Liver (tissue), 8 donors: ENCODE measurements at regions not wholly inside any gene's neighbourhood (a gene's known extent, or its start where the extent isn't known, plus 50 kb on each side); places are given as distances from the start of the nearest gene placed in this dataset.

ENCODE experiments used
- DNase-seq: peaks from one replicate; pipeline ENCODE4 v3.0.0-alpha.2; 2017; ENCODE audit warnings: low spot score
- H3K27ac ChIP-seq, 2 donors: one replicate each; pipeline ENCODE4 v1.7.0; 2013; ENCODE audit warnings: inconsistent platforms in 2 of 2, low read length in 2 of 2, control low read depth in 1 of 2, low read depth in 1 of 2, mild to moderate bottlenecking in 1 of 2
- H3K27me3 ChIP-seq, 4 donors: one replicate each; pipeline versions ENCODE4 v1.6.1 to v1.7.0; 2013; ENCODE audit warnings: low read length in 3 of 4, inconsistent platforms in 1 of 4, mild to moderate bottlenecking in 1 of 4, moderate library complexity in 1 of 4; ENCODE audit not compliant: control insufficient read depth in 4 of 4, insufficient read depth in 4 of 4
- H3K36me3 ChIP-seq, 4 donors: one replicate each; pipeline versions ENCODE4 v1.6.1 to v1.7.0; 2013; ENCODE audit warnings: low read length in 3 of 4, mild to moderate bottlenecking in 3 of 4, low read depth in 1 of 4, moderate library complexity in 1 of 4; ENCODE audit not compliant: control insufficient read depth in 4 of 4, insufficient read depth in 3 of 4
- H3K4me1 ChIP-seq, 4 donors: one replicate each; pipeline versions ENCODE4 v1.6.1 to v1.7.0; 2013; ENCODE audit warnings: low read length in 3 of 4, mild to moderate bottlenecking in 3 of 4, moderate library complexity in 1 of 4; ENCODE audit not compliant: control insufficient read depth in 4 of 4, insufficient read depth in 4 of 4
- H3K4me3 ChIP-seq, 3 donors: one replicate each; pipeline versions ENCODE4 v1.6.1 to v1.7.0; 2013; ENCODE audit warnings: low read length in 3 of 3, control low read depth in 1 of 3, low read depth in 1 of 3, mild to moderate bottlenecking in 1 of 3
- H3K9ac ChIP-seq, 2 donors: one replicate each; pipeline ENCODE4 v1.7.0; 2013; ENCODE audit warnings: low read length in 2 of 2, mild to moderate bottlenecking in 2 of 2, moderate library complexity in 2 of 2, control low read depth in 1 of 2, low read depth in 1 of 2
- H3K9me3 ChIP-seq, 4 donors: one replicate each; pipeline versions ENCODE4 v1.6.1 to v1.7.0; 2013; ENCODE audit warnings: low read length in 3 of 4; ENCODE audit not compliant: control insufficient read depth in 4 of 4
- FOXA2 ChIP-seq: IDR thresholded peaks from 2 replicates; pipeline ENCODE4 v1.6.1; 2016; ENCODE audit warnings: antibody characterized with exemption
- GABPA ChIP-seq, 2 donors: IDR thresholded peaks in 1 of 2; conservative IDR thresholded peaks in 1 of 2; 2 replicates each; pipeline ENCODE4 v1.6.1; 2016; ENCODE audit warnings: antibody characterized with exemption in 2 of 2, mild to moderate bottlenecking in 1 of 2, moderate library complexity in 1 of 2
- HNF4A ChIP-seq, 2 donors: conservative IDR thresholded peaks; 2 replicates each; pipeline ENCODE4 v1.6.1; 2016; ENCODE audit warnings: antibody characterized with exemption in 2 of 2, mild to moderate bottlenecking in 2 of 2
- HNF4G ChIP-seq: IDR thresholded peaks from 2 replicates; pipeline ENCODE4 v1.6.1; 2016; ENCODE audit warnings: antibody characterized with exemption
- JUND ChIP-seq, 2 donors: IDR thresholded peaks; 2 replicates each; pipeline ENCODE4 v1.6.1; 2016; ENCODE audit warnings: antibody characterized with exemption in 2 of 2
- NR2F2 ChIP-seq: IDR thresholded peaks from 2 replicates; pipeline ENCODE4 v1.6.1; 2016; ENCODE audit warnings: antibody characterized with exemption
- RAD21 ChIP-seq, 2 donors: IDR thresholded peaks; 2 replicates each; pipeline ENCODE4 v1.6.1; 2016; ENCODE audit warnings: antibody characterized with exemption in 2 of 2, mild to moderate bottlenecking in 2 of 2
- SP1 ChIP-seq: IDR thresholded peaks from 2 replicates; pipeline ENCODE4 v1.6.1; 2018; ENCODE audit warnings: antibody characterized with exemption, mild to moderate bottlenecking
- YY1 ChIP-seq: IDR thresholded peaks from 2 replicates; pipeline ENCODE4 v1.6.1; 2016; ENCODE audit warnings: antibody characterized with exemption, mild to moderate bottlenecking
- ZBTB33 ChIP-seq: IDR thresholded peaks from 2 replicates; pipeline ENCODE4 v1.6.1; 2016; ENCODE audit warnings: antibody characterized with exemption
- WGBS: extraction: QIAGEN DNeasy Blood & Tissue Kit; methylation state at CpG from one replicate; pipeline ENCODE4 v1.1.7; 2013; 5-methylcytosine and 5-hydroxymethylcytosine counted together
- TF ChIP-seq, protein P1 (sequence below): fragments of 150-350 bp; IDR thresholded peaks from 2 replicates; pipeline ENCODE4 v1.5.1; 2017; ENCODE audit warnings: improper control_type of control experiment, low read depth, low read length; ENCODE audit not compliant: missing input control
- TF ChIP-seq, protein P2 (sequence below): IDR thresholded peaks from 2 replicates; pipeline ENCODE4 v1.6.1; 2016; ENCODE audit warnings: antibody characterized with exemption, mild to moderate bottlenecking
- donor health status: healthy.
- donor health status: healthy.
- donor health status: healthy.
- donor health status: healthy.
- donor health status: healthy.

GRCh38 chr7:131010029-131010716 lies 276.2 kb upstream of the KLF14 start:
- no peaks in the 10 kb centered on the region for H3K9me3 ChIP-seq
- H3K27ac ChIP-seq = peak overlapping the region; percentile 72 to 80
- WGBS = 86% methylated on average over 12 of the region's 12 CpGs
- peaks cover 20 to 48% (median 34%) of the 10 kb centered on the region in 4 donors for H3K4me1 ChIP-seq
- TF ChIP-seq JUND (IDR thresholded peaks at IDR 0.05) = no peak
- no peak for TF ChIP-seq SP1
- TF ChIP-seq, protein P1, sequence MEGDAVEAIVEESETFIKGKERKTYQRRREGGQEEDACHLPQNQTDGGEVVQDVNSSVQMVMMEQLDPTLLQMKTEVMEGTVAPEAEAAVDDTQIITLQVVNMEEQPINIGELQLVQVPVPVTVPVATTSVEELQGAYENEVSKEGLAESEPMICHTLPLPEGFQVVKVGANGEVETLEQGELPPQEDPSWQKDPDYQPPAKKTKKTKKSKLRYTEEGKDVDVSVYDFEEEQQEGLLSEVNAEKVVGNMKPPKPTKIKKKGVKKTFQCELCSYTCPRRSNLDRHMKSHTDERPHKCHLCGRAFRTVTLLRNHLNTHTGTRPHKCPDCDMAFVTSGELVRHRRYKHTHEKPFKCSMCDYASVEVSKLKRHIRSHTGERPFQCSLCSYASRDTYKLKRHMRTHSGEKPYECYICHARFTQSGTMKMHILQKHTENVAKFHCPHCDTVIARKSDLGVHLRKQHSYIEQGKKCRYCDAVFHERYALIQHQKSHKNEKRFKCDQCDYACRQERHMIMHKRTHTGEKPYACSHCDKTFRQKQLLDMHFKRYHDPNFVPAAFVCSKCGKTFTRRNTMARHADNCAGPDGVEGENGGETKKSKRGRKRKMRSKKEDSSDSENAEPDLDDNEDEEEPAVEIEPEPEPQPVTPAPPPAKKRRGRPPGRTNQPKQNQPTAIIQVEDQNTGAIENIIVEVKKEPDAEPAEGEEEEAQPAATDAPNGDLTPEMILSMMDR = no peak
- TF ChIP-seq, protein P2, sequence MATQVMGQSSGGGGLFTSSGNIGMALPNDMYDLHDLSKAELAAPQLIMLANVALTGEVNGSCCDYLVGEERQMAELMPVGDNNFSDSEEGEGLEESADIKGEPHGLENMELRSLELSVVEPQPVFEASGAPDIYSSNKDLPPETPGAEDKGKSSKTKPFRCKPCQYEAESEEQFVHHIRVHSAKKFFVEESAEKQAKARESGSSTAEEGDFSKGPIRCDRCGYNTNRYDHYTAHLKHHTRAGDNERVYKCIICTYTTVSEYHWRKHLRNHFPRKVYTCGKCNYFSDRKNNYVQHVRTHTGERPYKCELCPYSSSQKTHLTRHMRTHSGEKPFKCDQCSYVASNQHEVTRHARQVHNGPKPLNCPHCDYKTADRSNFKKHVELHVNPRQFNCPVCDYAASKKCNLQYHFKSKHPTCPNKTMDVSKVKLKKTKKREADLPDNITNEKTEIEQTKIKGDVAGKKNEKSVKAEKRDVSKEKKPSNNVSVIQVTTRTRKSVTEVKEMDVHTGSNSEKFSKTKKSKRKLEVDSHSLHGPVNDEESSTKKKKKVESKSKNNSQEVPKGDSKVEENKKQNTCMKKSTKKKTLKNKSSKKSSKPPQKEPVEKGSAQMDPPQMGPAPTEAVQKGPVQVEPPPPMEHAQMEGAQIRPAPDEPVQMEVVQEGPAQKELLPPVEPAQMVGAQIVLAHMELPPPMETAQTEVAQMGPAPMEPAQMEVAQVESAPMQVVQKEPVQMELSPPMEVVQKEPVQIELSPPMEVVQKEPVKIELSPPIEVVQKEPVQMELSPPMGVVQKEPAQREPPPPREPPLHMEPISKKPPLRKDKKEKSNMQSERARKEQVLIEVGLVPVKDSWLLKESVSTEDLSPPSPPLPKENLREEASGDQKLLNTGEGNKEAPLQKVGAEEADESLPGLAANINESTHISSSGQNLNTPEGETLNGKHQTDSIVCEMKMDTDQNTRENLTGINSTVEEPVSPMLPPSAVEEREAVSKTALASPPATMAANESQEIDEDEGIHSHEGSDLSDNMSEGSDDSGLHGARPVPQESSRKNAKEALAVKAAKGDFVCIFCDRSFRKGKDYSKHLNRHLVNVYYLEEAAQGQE = no peak
- TF ChIP-seq NR2F2 = no peak
- TF ChIP-seq ZBTB33 = no peak
- no peak for TF ChIP-seq FOXA2
- no peak overlapping the region for H3K4me3 ChIP-seq
- H3K9ac ChIP-seq = no peak overlapping the region
- DNase-seq = no peak
- H3K27me3 ChIP-seq = no peaks in the 10 kb centered on the region
- H3K36me3 ChIP-seq = peaks cover 0 to 2% (median under 1%) of the 10 kb centered on the region in 4 donors

DNA sequence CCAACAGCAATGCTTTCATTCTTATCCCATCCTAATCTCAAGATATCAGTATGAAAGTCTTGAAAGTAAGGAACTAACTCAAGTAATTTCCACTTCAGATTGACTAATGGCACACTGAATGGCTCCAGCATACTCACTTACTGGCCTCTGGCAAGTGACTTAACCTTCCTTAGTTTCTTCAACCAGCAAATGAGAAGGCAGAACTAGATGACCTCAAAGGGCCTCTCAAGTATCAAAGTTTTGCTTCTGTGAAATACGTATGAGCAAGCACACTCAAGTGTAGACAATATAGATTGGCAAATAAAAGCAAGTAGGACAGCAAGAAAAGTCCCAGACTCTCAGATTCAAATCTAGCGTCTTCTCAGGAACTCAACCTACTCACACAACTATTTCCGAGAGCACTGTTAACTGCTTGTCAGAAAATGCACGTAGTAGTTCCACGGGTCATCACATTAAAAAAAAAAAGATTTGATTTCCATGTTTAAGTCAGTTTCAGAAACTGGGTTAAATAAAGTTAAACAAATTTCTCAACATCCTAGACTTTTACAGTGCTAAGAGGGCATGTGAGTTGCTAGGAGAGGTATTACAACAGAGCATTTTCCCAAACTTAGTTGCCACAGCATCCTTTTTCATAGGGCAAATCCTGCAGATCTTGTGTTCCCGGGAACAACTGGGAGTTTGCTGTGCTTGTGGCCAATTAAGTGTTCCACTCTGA lies 276.9 kb upstream of the KLF14 start:
- no peak for DNase-seq
- peak overlapping the region; percentile 72 to 80 for H3K27ac ChIP-seq
- peaks cover 20 to 50% (median 34%) of the 10 kb centered on the region in 4 donors for H3K4me1 ChIP-seq
- H3K9me3 ChIP-seq = no peaks in the 10 kb centered on the region
- WGBS = 47% methylated on average over 6 of the region's 6 CpGs
- no peaks in the 10 kb centered on the region for H3K36me3 ChIP-seq
- H3K4me3 ChIP-seq = no peak overlapping the region
- H3K9ac ChIP-seq = no peak overlapping the region
- no peaks in the 10 kb centered on the region for H3K27me3 ChIP-seq
- TF ChIP-seq HNF4A (conservative IDR thresholded peaks at IDR 0.05) = peak; percentile 65 to 67
- TF ChIP-seq FOXA2 = peak; percentile 19
- TF ChIP-seq RAD21 (IDR thresholded peaks at IDR 0.05) = peak in 1 of 2 donors; percentile 27
- TF ChIP-seq HNF4G = no peak
- peak in 1 of 2 donors; percentile 28 for TF ChIP-seq GABPA (IDR thresholded peaks at IDR 0.05 in 1 of 2, conservative IDR thresholded peaks at IDR 0.05 in 1 of 2)
- TF ChIP-seq SP1 = no peak
- TF ChIP-seq JUND (IDR thresholded peaks at IDR 0.05) = peak in 1 of 2 donors; percentile 32
- TF ChIP-seq YY1 = peak; percentile 35
- TF ChIP-seq ZBTB33 = no peak
- TF ChIP-seq, protein P2 = peak; percentile 26
- TF ChIP-seq, protein P1 = no peak
